ENCODE measurements at regions not wholly inside any gene's neighbourhood (a gene's known extent, or its start where the extent isn't known, plus 50 kb on each side); places are given as distances from the start of the nearest gene placed in this dataset.

- no peak for DNase-seq
Measured at GRCh38 chrX:97666890-97667289, 783.2 kb downstream of the RPA4 start.

GRCh38 chrX:97668126-97668525, 784.4 kb downstream of the RPA4 start:
- DNase-seq: no peak

GRCh38 chrX:97672138-97672537, 788.4 kb downstream of the RPA4 start:
- DNase-seq: no peak

GRCh38 chrX:97672608-97673007, 788.9 kb downstream of the RPA4 start:
- DNase-seq: no peak

DNA sequence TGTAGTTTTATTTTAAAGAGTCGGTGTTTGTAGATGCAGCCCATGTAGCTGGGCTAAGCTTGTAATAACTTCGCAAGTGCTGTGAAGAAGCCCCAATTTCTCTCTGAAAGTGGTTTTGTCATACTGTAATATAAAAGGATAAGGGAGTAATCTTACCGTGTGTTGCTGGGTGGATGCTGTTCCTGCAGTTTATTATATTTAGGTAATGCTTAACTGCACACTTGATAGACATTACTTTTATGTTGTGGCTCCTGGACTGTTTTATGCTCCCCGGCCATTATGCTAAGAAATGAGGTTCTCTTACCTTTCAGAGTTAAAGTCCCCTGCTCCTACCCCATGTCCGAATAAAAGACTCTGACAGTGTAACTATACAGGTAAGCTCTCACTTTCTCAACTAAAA, 789.4 kb downstream of the RPA4 start:
- no peak for DNase-seq

- no peak for DNase-seq
Measured at GRCh38 chrX:97682991-97683840, 799.5 kb downstream of the RPA4 start.

GRCh38 chrX:97685753-97686152, 802.0 kb downstream of the RPA4 start:
- DNase-seq: peak in 1 of 2 experiments; percentile 15

- DNase-seq: no peak
Measured at GRCh38 chrX:97691901-97692455, 808.3 kb downstream of the RPA4 start.

- DNase-seq: no peak
Measured at GRCh38 chrX:97692575-97692974, 808.9 kb downstream of the RPA4 start.

DNA sequence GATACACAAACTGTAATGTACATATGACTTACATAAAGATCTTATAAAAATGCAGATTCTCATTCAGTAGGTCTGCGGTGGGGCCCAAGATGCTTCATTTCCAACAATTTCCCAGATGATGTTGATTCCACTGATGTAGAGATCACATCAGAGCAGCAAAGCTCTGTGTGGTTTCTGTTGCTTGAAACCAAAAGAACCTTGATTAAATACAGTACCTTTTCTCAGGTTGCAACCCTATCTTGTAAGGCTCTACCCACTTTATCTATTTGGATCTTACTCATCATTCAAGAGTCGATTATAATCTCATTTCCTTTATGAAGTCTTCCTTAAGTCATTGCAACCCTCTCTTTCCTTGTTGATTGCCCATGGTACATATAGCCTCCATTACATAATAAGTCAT, 816.8 kb downstream of the RPA4 start:
- DNase-seq: no peak

DNA sequence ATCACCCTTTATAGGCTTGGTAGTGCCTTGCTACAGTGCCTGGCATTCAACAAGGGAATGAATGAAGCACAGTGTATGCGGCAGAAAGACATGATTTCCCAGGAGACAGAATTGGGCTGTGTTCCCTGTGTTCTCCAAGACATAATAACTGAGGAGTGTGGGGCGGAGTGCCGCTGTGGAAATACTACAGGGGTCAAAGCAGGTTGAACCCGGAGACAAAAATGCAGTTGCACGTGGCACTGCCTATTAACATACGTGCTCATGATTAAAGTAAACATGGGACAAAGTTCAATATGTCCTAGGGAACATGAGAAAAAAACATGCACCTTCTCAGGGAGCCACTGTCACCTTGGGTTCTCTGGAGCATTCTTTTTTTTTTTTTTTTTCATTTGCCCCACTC, 820.8 kb downstream of the RPA4 start:
- no peak for DNase-seq

GRCh38 chrX:97704881-97705280, 821.2 kb downstream of the RPA4 start:
- DNase-seq: no peak

DNA sequence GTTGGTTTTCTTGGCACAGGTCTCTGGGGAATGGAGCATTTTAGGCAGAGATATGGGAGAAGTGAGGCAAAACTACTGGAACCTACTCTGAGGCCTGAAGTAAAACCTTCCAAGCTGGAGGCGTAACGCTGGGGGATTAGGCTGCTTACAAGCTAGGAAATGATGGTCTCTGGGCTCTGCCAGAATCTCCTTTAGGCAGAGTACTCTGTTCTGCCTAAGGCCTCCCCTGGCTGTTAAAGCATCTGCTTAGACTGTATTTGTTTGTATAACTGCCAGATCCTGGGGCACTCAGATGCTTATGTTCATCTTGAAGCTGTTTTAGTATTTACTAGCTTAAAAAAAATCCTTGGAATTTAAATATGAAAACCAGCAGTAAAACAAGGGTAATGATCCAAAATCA, 822.2 kb downstream of the RPA4 start:
- no peak for DNase-seq

DNA sequence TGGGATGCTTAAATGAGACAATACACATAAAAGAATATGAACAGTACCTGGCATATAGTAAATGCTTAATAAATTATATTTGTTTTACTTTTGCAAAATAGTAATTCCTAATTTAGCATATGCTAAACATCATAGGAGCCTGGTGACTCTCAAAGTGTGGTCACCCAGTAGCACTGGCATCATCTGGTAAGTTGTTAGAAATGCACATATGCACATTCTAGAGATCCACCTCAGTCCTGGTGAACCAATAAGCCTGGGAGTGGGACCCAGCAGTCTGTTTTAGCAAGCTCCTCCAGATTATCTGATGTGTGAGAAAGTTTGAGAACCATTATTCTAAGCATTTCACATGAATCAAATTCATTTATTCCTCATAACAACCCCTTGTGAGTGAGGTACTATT, 830.4 kb downstream of the RPA4 start:
- no peak for DNase-seq

DNA sequence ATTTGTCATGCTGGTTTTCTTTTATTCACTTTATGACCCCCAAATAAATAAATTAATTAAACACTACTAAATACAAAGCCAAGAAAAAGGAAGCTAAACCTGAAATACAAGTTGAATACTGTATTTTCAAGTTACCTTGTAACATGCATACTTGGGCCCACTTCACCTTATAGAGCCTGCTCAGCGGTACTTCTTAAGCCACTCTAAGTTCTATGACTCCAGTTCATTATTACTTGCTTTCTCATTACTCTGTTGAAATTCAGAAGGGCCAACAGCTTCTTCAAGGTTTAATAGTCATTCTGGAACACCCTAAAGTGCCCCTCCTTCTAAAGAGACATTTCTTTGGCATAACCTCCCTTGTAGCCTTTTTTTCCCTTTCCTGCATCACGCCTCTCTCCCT, 844.5 kb downstream of the RPA4 start:
- DNase-seq: no peak

- no peak for DNase-seq
Measured at GRCh38 chrX:97740044-97740443, 856.3 kb downstream of the RPA4 start.

DNA sequence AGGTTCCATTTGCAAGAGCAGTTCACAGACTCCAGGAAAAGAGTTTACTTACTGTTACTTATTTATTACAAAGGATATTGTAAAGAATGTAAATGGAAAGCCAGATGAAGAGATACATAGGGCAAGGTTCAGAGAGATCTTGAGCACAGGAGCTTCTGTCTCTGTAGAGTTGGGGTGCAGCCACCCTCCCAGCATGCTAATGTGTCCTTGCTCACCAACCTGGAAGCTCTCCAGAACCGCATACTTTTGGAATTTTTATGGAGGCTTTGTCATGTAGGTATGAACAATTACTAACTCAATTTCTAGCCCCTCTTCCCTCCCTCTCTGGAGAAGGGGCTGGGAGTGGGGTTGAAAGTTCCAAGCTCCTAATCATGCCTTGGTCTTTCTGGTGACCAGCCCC, 857.2 kb downstream of the RPA4 start:
- no peak for DNase-seq

DNA sequence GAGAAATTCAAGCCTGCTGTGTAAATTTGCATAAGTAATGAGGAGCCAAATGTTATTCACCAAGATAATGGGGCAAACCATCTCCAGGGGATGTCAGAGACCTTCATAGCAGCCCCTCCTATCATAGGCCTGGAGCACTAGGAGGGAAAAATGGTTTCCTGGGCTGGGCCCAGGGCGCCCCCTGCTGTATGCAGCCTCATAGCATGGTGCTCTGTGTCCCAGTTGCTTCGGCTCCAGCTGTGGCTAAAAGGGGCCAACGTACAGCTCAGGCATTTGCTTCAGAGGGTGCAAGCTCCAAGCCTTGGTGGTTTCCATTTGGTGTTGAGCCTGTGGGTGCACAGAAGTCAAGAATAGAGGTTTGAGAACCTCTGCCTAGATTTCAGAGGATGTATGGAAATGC, 859.3 kb downstream of the RPA4 start:
- DNase-seq: peak; percentile 23 to 24

DNA sequence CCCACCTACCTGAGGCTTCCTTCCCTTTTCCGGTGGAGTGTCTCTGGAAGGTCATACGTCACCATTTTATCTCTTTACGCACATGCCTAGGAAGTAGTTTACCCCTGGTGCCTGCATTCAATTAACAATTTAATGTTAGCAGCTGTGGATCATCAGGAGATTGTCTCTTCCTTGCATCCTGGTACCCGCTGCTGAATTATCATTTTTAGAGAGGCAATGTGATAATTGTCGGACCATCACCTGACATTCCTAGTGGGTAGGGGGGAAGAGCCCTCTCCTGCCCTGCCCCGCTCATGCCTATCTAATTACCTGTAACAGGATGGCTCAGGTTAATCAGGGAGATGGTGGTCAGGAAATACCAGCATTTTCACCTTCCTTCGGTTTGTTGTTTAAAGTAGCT, 863.6 kb downstream of the RPA4 start:
- DNase-seq: no peak

GRCh38 chrX:97751016-97751415, 867.3 kb downstream of the RPA4 start:
- no peak for DNase-seq

DNA sequence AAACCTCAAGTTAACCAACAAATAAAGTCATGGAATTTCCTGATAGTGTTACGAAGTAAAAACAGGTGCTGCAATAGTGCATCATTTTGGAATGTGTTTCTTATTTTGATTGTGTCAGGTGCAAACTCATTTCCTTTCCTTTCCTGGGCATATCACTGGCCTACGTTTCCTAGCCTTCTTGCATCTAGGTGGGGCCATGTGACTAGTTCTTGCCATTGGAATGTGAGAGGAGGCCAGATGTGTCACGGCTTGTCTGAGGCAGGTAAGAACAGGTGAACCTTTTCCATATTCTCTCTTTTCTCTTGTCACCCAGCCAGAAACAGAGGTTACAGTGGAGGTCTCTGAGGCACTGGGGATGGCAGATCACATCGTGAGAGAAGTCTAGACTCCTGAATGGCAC, 868.0 kb downstream of the RPA4 start:
- DNase-seq: no peak

- DNase-seq: no peak
Measured at GRCh38 chrX:97756879-97757278, 873.2 kb downstream of the RPA4 start.

DNA sequence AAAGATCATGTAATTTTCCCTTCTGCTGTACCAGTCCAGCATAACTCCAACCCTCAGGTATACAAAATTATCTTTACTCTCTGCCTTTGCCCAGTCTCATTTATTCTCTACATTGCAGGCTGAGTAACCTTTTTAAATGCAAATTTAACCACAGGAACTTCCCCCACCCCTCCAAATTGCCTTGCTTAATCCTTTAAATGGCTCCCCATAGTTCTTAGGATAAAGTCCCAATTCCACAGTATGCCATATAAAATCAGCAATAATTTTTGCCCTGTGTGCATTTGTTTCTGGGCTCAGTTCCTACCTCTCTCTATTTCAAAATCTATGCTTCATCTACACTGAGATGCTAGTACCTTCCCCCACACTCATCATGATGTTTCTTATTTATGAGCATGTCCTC, 879.7 kb downstream of the RPA4 start:
- DNase-seq: no peak

DNA sequence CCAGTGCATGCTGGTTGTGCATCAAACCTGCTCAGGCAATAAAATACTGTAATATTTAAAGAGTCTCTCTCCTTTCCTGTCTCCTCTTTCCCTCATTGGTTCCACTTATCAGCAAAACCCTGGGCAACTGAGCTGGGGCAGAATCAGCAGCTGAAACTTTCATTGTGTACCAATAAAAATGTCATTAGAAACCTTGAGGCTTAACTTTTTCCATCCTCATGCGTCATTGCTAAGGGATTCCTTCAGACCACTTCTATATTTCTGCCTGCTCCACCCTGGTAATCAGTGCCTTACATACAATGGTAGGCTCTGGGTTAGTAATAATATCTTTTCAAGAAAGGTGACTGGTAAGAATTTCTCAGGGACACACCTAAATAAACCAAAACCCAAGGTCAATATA, 880.3 kb downstream of the RPA4 start:
- no peak for DNase-seq

Measured in activated CD4-positive, alpha-beta T cell treated with anti-CD3 and anti-CD28 coated beads, Interleukin-2, amount 50 U/mL, for 48 hours (primary cell).